HepG2 (cell line): ENCODE measurements at regions not wholly inside any gene's neighbourhood (a gene's known extent, or its start where the extent isn't known, plus 50 kb on each side); places are given as distances from the start of the nearest gene placed in this dataset.

Experiments
- ATAC-seq: fragments of 200-7000 bp; cut with Tn5 transposase; 3 replicates; pipeline ENCODE4 v1.9.1; 2020; ENCODE audit warnings: mild to moderate bottlenecking, moderate library complexity
- BruUV-seq: library from RNA; stranded (reverse); fragments of 400-500 nt; replicated peaks from 2 replicates; lab custom pipeline; 2021; lab: Mats Ljungman, UMichigan
- CTCF ChIA-PET: fragments of 300-600 bp; formaldehyde crosslinking; extraction: SDS; loops from one replicate; lab custom pipeline; 2021; ENCODE audit warnings: low total read pairs, inconsistent platforms, low intra/inter-chr PET ratio; lab: Yijun Ruan, JAX
- POLR2A ChIA-PET: fragments of 350-600 bp; sonication (Branson Sonifier 250); formaldehyde crosslinking; loops from one replicate; lab custom pipeline; 2020; ENCODE audit warnings: antibody characterized with exemption, inconsistent platforms; lab: Yijun Ruan, JAX
- DNase-seq: peaks from one replicate; pipeline ENCODE4 v3.0.0-alpha.2; 2015; ENCODE audit warnings: low spot score
- FAIRE-seq: peaks from 3 replicates; lab custom pipeline; 2011; peaks lifted over from hg19 to GRCh38; lab: Jason Lieb, UNC
- H2AFZ ChIP-seq: one replicate; pipeline ENCODE4 v1.6.1; 2011; ENCODE audit warnings: low read length, inconsistent platforms
- H3K27ac ChIP-seq: fragments of 300-600 bp; 3 replicates; pipeline ENCODE4 v1.8.0; 2011; ENCODE audit warnings: mixed run types, mild to moderate bottlenecking, mixed read lengths, low read length, inconsistent platforms; ENCODE audit not compliant: insufficient read depth; ENCODE audit errors: extremely low read length
- H3K27me3 ChIP-seq, 2 experiments: fragments of 200-600 bp in 1 of 2; 2 replicates in 1 of 2; 3 replicates in 1 of 2; pipeline versions ENCODE4 v1.6.0 to v1.8.0; 2011; ENCODE audit warnings: low read length in 2 of 2, mild to moderate bottlenecking in 2 of 2, moderate library complexity in 2 of 2, inconsistent platforms in 1 of 2; ENCODE audit not compliant: insufficient read depth in 2 of 2, control insufficient read depth in 1 of 2
- H3K36me3 ChIP-seq, 2 experiments: fragments of 200-600 bp in 1 of 2; replicated peaks in 1 of 2; 2 replicates in 1 of 2; 3 replicates in 1 of 2; pipeline versions ENCODE4 v1.5.1 to v1.8.0; 2011; ENCODE audit warnings: low read length in 2 of 2, inconsistent platforms in 1 of 2; ENCODE audit not compliant: insufficient read depth in 2 of 2, control insufficient read depth in 1 of 2
- H3K4me1 ChIP-seq: 2 replicates; pipeline ENCODE4 v1.5.1; 2012; ENCODE audit warnings: low read length, inconsistent platforms; ENCODE audit not compliant: insufficient read depth
- H3K4me2 ChIP-seq: 2 replicates; pipeline ENCODE4 v1.6.0; 2011; ENCODE audit warnings: low read depth, low read length, inconsistent platforms
- H3K4me3 ChIP-seq, 3 experiments: fragments of 200-600 bp in 1 of 3; sonication (generic), shearing (Covaris generic) in 1 of 3; replicated peaks in 1 of 3; 2 replicates each; pipeline ENCODE4 v1.5.1; 2011 to 2016; ENCODE audit warnings: low read length in 3 of 3, inconsistent platforms in 2 of 3, low read depth in 2 of 3, mild to moderate bottlenecking in 2 of 3, control low read depth in 1 of 3, mixed read lengths in 1 of 3; ENCODE audit not compliant: insufficient read depth in 1 of 3
- H3K79me2 ChIP-seq: one replicate; pipeline ENCODE4 v1.6.1; 2011; ENCODE audit warnings: low read length, inconsistent platforms; ENCODE audit not compliant: insufficient read depth
- H3K9ac ChIP-seq: 2 replicates; pipeline ENCODE4 v1.6.0; 2011; ENCODE audit warnings: mild to moderate bottlenecking, low read depth, low read length, inconsistent platforms; ENCODE audit not compliant: insufficient read depth
- H3K9me3 ChIP-seq: 2 replicates; pipeline ENCODE4 v1.5.1; 2012; ENCODE audit warnings: mild to moderate bottlenecking, low read length
- H4K20me1 ChIP-seq: 2 replicates; pipeline ENCODE4 v1.6.0; 2011; ENCODE audit warnings: inconsistent platforms, mild to moderate bottlenecking, low read length, moderate library complexity; ENCODE audit not compliant: insufficient read depth
- AGO1 ChIP-seq: fragments of 200-400 bp; formaldehyde crosslinking; IDR thresholded peaks from 2 replicates; pipeline ENCODE4 v1.6.1; 2017; ENCODE audit warnings: mild to moderate bottlenecking, low read depth, low read length, moderate library complexity; ENCODE audit not compliant: poor library complexity, severe bottlenecking
- BHLHE40 ChIP-seq: IDR thresholded peaks from 2 replicates; pipeline ENCODE4 v1.6.1; 2011; ENCODE audit warnings: low read length, improper control_type of control experiment
- CAMTA2 ChIP-seq: sonication (generic); formaldehyde crosslinking; IDR thresholded peaks from 2 replicates; pipeline ENCODE4 v1.4.0; 2020; ENCODE audit warnings: mild to moderate bottlenecking, missing genetic modification reagents, borderline replicate concordance
- EP300 ChIP-seq, 3 experiments: sonication (generic) in 1 of 3; formaldehyde crosslinking in 1 of 3; IDR thresholded peaks; 2 replicates each; pipeline versions ENCODE4 v1.5.1 to v1.6.1; 2011 to 2020; ENCODE audit warnings: low read depth in 2 of 3, low read length in 2 of 3, borderline replicate concordance in 1 of 3, improper control_type of control experiment in 1 of 3, mild to moderate bottlenecking in 1 of 3, missing genetic modification reagents in 1 of 3, moderate library complexity in 1 of 3
- SALL2 ChIP-seq: sonication (generic); formaldehyde crosslinking; IDR thresholded peaks from 2 replicates; pipeline ENCODE4 v1.8.1; 2023; ENCODE audit warnings: mild to moderate bottlenecking, missing genetic modification reagents, inconsistent platforms
- SNAPC2 ChIP-seq: sonication (generic); formaldehyde crosslinking; IDR thresholded peaks from 2 replicates; pipeline ENCODE4 v1.8.1; 2022; ENCODE audit warnings: mild to moderate bottlenecking, missing genetic modification reagents
- TAF15 ChIP-seq: fragments of 200-400 bp; formaldehyde crosslinking; IDR thresholded peaks from one replicate; pipeline ENCODE4 v1.6.1; 2018; ENCODE audit warnings: mild to moderate bottlenecking, low read depth, low read length; ENCODE audit not compliant: poor library complexity, severe bottlenecking
- XBP1 ChIP-seq: sonication (generic); formaldehyde crosslinking; IDR thresholded peaks from 2 replicates; pipeline ENCODE4 v1.5.0; 2020; ENCODE audit warnings: missing genetic modification reagents
- ZFP1 ChIP-seq: IDR thresholded peaks from 2 replicates; pipeline ENCODE4 v1.6.1; 2016
- ZFP36 ChIP-seq: fragments of 150-350 bp; IDR thresholded peaks from 2 replicates; pipeline ENCODE4 v1.6.1; 2018; ENCODE audit warnings: borderline replicate concordance, low read length, low read depth; ENCODE audit not compliant: partially characterized antibody
- ZNF180 ChIP-seq: sonication (generic); formaldehyde crosslinking; IDR thresholded peaks from 2 replicates; pipeline ENCODE4 v1.4.0; 2020; ENCODE audit warnings: low read depth, missing genetic modification reagents, borderline replicate concordance
- ZNF431 ChIP-seq: sonication (generic); formaldehyde crosslinking; IDR thresholded peaks from 2 replicates; pipeline ENCODE4 v1.9.0; 2022; ENCODE audit warnings: missing genetic modification reagents, low read depth, mild to moderate bottlenecking, borderline replicate concordance
- ZNF484 ChIP-seq: sonication (generic); formaldehyde crosslinking; IDR thresholded peaks from 2 replicates; pipeline ENCODE4 v1.5.1; 2020; ENCODE audit warnings: mild to moderate bottlenecking, low read depth, missing genetic modification reagents, borderline replicate concordance
- ZNF501 ChIP-seq: sonication (generic); formaldehyde crosslinking; IDR thresholded peaks from 2 replicates; pipeline ENCODE4 v1.5.1; 2020; ENCODE audit warnings: mild to moderate bottlenecking, moderate library complexity, missing genetic modification reagents
- WGBS: methylation state at CpG from one replicate; pipeline ENCODE4 v1.1.6; 2017; ENCODE audit warnings: low lambda C conversion rate; 5-methylcytosine and 5-hydroxymethylcytosine counted together
- in situ Hi-C: cut with HindIII; loops from 2 replicates; pipeline ENCODE4 v1.10.0; 2017; ENCODE audit warnings: low pct_unique_long_range_greater_than_20kb; ENCODE audit not compliant: extremely low pct_ligation_motif_present
- intact Hi-C: fragments of 100-400 bp; cut with micrococcal nuclease; formaldehyde crosslinking; loops from one replicate; pipeline ENCODE4 v1.10.0; 2022; ENCODE audit not compliant: unreplicated experiment
- TF ChIP-seq, protein P1 (sequence below): sonication (generic); formaldehyde crosslinking; IDR thresholded peaks from 2 replicates; pipeline ENCODE4 v1.5.1; 2020; ENCODE audit warnings: missing genetic modification reagents, mild to moderate bottlenecking, borderline replicate concordance
- TF ChIP-seq, protein P2 (sequence below): sonication (generic); formaldehyde crosslinking; IDR thresholded peaks from 2 replicates; pipeline ENCODE4 v1.5.1; 2020; ENCODE audit warnings: mild to moderate bottlenecking, missing genetic modification reagents

DNA sequence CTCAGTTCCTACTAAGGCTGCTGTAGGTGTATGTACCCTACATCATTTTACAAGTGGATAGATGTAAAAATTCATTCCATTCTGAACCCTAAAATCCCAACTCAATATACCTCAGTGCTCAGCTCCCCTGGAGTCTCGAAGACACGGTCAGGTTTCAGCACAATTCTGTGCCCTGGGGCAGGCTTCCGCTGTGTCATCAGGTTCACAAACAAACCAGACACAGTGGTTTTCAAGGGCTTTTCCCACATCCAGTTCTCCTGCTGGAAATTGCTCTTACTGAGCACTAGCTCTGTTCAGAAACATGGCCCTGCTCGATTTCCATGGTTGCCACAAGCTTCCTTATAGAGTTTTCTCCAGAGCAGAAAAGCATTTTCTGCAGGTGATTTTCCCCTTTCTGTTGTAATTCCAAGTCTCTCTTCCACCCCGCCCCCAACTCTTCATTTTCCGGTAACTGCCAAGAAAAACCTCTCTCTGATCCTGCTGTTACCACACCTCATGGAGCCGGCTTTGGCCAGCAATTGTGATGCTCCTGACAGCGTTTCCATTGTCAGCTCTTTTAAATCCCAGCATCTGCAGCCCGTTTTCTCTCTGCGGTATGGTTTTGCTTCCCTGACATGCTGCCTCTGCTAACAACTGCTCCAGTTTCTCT is 483.0 kb upstream of the CCDC196 start (continued):
- TF ChIP-seq ZNF180 (CRISPR knock-in tag) (no peak), XBP1 (CRISPR knock-in tag) (no peak), CAMTA2 (CRISPR knock-in tag) (no peak)
- TF ChIP-seq, all 625 proteins: peak for 0

DNA sequence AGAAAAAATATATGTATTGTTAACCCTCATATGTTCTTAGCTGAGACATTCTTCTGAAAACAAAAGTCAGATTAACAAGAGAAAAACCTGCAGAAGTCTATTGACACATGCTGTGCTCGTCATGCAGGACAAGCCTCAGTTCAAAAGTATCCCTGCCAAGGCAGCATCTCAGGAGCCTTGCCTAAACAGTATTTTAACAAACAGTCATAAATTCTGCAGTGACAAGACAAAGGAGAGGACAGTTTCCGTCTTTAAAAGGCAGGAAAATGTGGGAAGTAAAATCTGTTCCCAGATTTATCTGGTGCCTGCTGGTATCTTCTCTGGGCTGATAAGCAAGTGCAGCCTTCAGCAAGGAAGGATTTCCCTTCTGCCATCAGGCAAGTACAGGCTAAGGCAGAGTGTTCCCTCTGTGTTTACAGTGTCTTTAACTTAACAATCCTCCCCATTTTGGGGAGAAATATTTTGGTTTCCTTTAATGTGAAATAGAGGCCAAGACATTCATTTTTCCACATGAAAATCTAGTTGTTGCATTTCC is 480.2 kb upstream of the CCDC196 start:
- no peak for ATAC-seq
- no peak for TF ChIP-seq ZFP1 (CRISPR knock-in tag)
- TF ChIP-seq TAF15 = no peak
- no peak for TF ChIP-seq ZNF484
- no peak for TF ChIP-seq ZNF431
- no peak for TF ChIP-seq EP300 (IDR thresholded peaks at IDR 0.05; ENCODE audit: low read depth in 2 of 2, low read length in 2 of 2)
- TF ChIP-seq EP300 (CRISPR knock-in tag; IDR thresholded peaks at IDR 0.05; ENCODE audit: borderline replicate concordance) = no peak
- TF ChIP-seq, protein P1, sequence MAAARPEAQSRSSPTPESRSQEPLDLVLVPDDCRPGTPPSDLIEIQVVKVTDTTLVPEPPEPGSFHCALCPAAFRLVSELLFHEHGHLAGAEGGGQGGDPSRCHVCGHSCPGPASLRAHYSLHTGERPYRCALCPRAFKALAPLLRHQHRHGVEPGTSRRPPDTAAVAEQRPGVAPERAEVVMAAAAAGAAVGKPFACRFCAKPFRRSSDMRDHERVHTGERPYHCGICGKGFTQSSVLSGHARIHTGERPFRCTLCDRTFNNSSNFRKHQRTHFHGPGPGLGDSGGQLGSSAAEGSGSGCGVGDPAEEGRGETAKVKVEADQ (CRISPR knock-in tag) = no peak
- TF ChIP-seq, protein P2, sequence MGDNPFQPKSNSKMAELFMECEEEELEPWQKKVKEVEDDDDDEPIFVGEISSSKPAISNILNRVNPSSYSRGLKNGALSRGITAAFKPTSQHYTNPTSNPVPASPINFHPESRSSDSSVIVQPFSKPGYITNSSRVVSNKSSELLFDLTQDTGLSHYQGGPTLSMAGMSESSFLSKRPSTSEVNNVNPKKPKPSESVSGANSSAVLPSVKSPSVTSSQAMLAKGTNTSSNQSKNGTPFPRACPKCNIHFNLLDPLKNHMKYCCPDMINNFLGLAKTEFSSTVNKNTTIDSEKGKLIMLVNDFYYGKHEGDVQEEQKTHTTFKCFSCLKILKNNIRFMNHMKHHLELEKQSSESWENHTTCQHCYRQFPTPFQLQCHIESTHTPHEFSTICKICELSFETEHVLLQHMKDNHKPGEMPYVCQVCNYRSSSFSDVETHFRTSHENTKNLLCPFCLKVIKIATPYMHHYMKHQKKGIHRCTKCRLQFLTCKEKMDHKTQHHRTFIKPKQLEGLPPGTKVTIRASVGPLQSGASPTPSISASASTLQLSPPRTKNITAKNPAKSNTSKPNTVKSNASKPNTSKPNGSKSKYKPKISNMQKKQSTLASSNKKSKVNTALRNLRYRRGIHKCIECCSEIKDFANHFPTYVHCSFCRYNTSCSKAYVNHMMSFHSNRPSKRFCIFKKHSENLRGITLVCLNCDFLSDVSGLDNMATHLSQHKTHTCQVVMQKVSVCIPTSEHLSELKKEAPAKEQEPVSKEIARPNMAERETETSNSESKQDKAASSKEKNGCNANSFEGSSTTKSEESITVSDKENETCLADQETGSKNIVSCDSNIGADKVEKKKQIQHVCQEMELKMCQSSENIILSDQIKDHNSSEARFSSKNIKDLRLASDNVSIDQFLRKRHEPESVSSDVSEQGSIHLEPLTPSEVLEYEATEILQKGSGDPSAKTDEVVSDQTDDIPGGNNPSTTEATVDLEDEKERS (CRISPR knock-in tag) = no peak
- no peak for TF ChIP-seq ZNF501 (CRISPR knock-in tag)
- TF ChIP-seq AGO1 = no peak
- TF ChIP-seq SALL2 = no peak
- no peak for TF ChIP-seq SNAPC2 (CRISPR knock-in tag)
- no peak for TF ChIP-seq ZFP36
- no peak for TF ChIP-seq BHLHE40

More for the DNA sequence above, 480.2 kb upstream of the CCDC196 start:
- 0% methylated on average over 2 of the region's 2 CpGs for WGBS
- ChIA-PET POLR2A (no interaction called here), CTCF (no interaction called here)
- H3K9me3 ChIP-seq = no peaks in the 10 kb centered on the region
- no peak overlapping the region for H3K9ac ChIP-seq
- no peaks in the 10 kb centered on the region for H3K79me2 ChIP-seq
- no TSS peak for BruUV-seq
- no peak overlapping the region for H3K4me2 ChIP-seq
- peaks cover 8% of the 10 kb centered on the region for H3K4me1 ChIP-seq
- no peak for DNase-seq
- H3K4me3 ChIP-seq = no peak overlapping the region
- intact Hi-C loops = no loop called here
- H3K27me3 ChIP-seq = peaks cover 0 to 5% of the 10 kb centered on the region in 2 experiments; a peak in 2 of 5 replicates
- no peak for FAIRE-seq
- H3K27ac ChIP-seq = no peak overlapping the region
- H2AFZ ChIP-seq = no peak overlapping the region
- no peaks in the 10 kb centered on the region for H3K36me3 ChIP-seq
- no peaks in the 10 kb centered on the region for H4K20me1 ChIP-seq
- in situ Hi-C loops = no loop called here
